22Rv1 (cell line): ENCODE measurements at regions not wholly inside any gene's neighbourhood (a gene's known extent, or its start where the extent isn't known, plus 50 kb on each side); places are given as distances from the start of the nearest gene placed in this dataset.

Source experiments
- H3K27ac ChIP-seq: fragments of 450-650 bp; 2 replicates; pipeline ENCODE4 v1.5.1; 2017
- CTCF ChIP-seq: fragments of 450-650 bp; IDR thresholded peaks from 2 replicates; pipeline ENCODE4 v1.5.1; 2017; ENCODE audit warnings: mild to moderate bottlenecking
- ZFX ChIP-seq: fragments of 450-650 bp; IDR thresholded peaks from 2 replicates; pipeline ENCODE4 v1.6.1; 2017; ENCODE audit warnings: antibody characterized with exemption, borderline replicate concordance

DNA sequence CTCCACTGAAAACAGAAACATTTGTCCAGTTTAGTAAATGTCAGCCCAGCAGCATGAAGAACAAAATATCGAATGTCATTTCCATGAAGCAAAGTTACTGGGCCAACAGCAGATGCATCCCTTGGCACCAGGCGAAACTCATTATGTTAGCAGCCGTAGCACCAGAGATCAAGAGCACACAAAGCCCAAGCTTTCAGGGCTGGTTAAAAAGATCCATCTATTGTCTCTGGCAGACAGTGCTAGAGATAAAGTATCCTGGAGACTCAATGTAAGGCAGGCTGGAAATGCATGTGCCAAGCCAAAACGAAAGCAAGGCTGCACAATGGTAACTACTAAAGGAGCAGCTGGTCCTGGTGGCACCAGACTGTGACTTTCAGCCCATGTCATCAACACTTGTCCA lies 120.3 kb upstream of the PLEKHG7 start:
- TF ChIP-seq ZFX (no peak), CTCF (no peak)
- H3K27ac ChIP-seq, result no peak overlapping the region

DNA sequence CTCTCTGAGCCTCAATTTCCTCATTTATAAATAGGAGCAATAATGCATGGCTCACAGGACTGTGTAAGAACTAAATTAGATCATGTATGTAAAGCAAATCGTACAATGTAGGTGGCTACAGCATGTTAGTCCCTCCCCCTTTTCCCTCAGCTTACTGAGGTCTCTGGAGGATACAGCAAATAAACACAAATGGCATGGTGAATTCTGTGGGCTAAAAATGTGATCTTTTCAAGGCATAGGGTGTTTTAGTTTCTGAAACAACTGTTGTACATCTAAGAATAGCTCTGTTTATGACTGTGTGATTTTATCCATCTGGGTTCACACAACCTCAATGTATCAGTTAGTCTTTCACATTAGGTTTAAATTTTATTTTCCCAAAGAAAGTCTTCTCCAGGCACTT lies 121.2 kb upstream of the PLEKHG7 start:
- TF ChIP-seq ZFX, result no peak
- no peak for TF ChIP-seq CTCF
- no peak overlapping the region for H3K27ac ChIP-seq

DNA sequence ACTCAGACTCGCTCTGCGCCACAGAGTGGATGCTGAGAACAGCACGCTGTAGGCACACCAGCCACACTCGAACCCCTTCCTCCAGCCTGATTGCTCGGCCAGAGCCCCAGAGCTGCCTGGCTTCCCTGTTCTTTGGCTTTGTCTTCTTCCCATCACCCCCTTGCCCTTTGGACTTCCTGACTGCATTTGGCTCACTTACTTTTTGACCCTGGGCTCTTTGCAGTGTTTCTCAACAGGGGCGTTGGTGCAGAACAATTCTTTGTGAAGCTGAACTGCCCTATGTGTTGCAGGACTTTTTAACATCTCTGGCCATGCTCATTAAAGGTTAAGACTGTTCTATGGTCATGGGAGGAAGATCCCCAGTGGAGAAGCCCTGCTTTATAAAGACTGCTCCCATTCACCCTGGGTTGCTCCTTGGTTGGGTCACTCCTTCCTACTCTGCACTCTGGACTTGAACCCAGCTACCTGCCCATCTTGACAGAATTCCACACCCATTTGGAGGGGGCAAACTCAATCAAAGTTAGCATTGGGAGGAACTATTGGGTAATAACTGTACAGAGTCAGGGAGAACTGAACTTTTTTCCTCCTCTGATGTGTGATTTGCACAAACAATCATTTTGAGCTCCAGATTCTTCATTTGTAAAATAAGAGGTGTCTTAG lies 127.7 kb upstream of the PLEKHG7 start:
- TF ChIP-seq CTCF, result no peak
- no peak for TF ChIP-seq ZFX
- no peak overlapping the region for H3K27ac ChIP-seq

GRCh38 chr12:92574051-92574783 lies 128.6 kb upstream of the PLEKHG7 start:
- peak; percentile 62 for TF ChIP-seq CTCF
- TF ChIP-seq ZFX, result no peak
- no peak overlapping the region for H3K27ac ChIP-seq

DNA sequence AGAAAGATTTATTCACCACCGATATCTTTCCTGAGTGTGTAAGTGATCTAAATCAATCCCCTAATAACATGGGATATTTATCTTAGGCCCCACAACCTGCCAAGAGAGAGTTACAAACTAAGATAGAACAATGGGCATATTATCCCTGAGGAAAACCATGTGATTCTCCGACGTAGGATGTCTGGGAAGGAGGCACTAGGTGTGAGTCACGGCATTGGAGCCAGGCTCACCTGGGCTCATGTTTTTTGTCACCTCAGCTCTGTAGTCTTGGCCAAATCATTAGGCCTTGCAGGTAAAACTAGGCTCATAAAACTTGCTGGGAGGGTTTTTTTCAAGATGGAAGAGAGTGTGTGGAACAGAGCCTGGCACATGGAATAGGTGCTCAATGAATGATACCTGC lies 129.7 kb upstream of the PLEKHG7 start:
- TF ChIP-seq CTCF (no peak), ZFX (no peak)
- H3K27ac ChIP-seq, result no peak overlapping the region

DNA sequence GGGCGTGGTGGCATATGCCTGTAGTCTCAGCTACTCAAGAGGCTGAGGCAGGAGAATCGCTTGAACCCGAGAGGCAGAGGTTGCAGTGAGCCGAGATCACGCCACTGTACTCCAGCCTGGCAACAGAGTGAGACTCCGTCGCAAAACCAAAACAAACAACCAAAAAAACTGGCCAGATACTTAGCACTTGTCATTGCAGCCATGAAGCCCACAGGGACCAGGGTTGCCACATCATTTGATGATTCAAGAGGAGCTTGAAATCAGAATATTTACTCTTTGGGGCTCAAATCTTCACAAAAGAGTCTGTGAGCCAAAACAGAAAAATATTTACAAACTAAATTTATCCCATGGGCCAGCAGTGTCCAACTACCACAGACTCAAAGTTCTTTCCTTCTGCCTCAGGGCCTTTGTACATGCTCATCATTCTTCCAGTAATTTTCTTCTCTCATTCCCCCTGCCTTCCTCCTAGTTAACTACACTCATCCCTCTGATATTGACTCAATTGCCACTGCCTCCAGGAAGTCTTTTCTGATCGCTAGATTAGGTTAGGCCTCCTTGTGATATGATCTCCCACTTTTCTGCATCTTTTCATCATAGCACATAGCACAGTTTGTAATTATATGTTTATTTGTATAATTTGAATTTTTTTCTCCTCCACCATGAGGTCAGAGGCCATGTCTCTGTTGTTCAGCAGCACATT lies 130.8 kb upstream of the PLEKHG7 start:
- TF ChIP-seq CTCF (no peak), ZFX (no peak)
- H3K27ac ChIP-seq, result no peak overlapping the region

DNA sequence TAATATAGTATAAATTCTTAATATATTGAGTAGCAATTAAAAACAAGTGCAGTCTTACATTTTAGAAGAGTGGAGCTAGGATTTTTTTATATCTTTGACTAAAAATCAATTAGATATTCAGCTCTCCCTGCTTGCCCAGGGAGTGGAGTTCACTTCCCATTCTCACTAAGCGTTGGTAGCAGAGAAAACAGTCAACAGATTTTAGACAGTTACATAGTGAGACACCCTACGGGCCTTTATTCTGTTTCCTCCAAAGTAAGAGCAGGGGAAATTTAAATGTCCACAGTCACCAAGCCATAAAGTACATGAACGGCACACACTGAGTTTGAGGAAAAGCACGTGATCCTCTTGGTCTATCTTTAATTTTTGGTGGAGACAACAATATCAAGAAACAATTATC lies 131.6 kb upstream of the PLEKHG7 start:
- no peak overlapping the region for H3K27ac ChIP-seq

More for the DNA sequence above, 131.6 kb upstream of the PLEKHG7 start:
- TF ChIP-seq CTCF, result no peak
- no peak for TF ChIP-seq ZFX
